Activated CD4-positive, alpha-beta T cell treated with anti-CD3 and anti-CD28 coated beads for 36 hours (primary cell): ENCODE measurements at regions not wholly inside any gene's neighbourhood (a gene's known extent, or its start where the extent isn't known, plus 50 kb on each side); places are given as distances from the start of the nearest gene placed in this dataset.
A peak's percentile ranks its signal among the peaks of the same experiment; 100 is the strongest.

Experiments used
- ATAC-seq: fragments of 200-7000 bp; cut with Tn5 transposase; one replicate; pipeline ENCODE4 v1.10.0; 2021; ENCODE audit warnings: mild to moderate bottlenecking, moderate library complexity
- CTCF ChIA-PET: fragments of 350-600 bp; sonication (Branson Sonifier 250); formaldehyde crosslinking; loops from one replicate; lab custom pipeline; 2021; ENCODE audit warnings: antibody characterized with exemption; lab: Charles Lee
- POLR2A ChIA-PET: fragments of 350-600 bp; sonication (Branson Sonifier 250); formaldehyde crosslinking; loops from one replicate; lab custom pipeline; 2021; ENCODE audit warnings: antibody characterized with exemption, inconsistent platforms; lab: Charles Lee
- DNase-seq: peaks from one replicate; pipeline ENCODE4 v3.0.0-alpha.2; 2020
- H3K27ac Mint-ChIP-seq: one replicate; pipeline ENCODE4 v1.8.0; 2021; ENCODE audit warnings: mixed read lengths
- H3K27me3 Mint-ChIP-seq: one replicate; pipeline ENCODE4 v1.8.0; 2021; ENCODE audit warnings: mixed read lengths
- H3K36me3 Mint-ChIP-seq: one replicate; pipeline ENCODE4 v1.8.0; 2021; ENCODE audit warnings: low read depth, mixed read lengths
- H3K4me1 Mint-ChIP-seq: one replicate; pipeline ENCODE4 v1.8.0; 2021; ENCODE audit warnings: mixed read lengths
- H3K4me3 Mint-ChIP-seq: one replicate; pipeline ENCODE4 v1.8.0; 2021; ENCODE audit warnings: mild to moderate bottlenecking, moderate library complexity, mixed read lengths
- H3K9me3 Mint-ChIP-seq: one replicate; pipeline ENCODE4 v1.8.0; 2021; ENCODE audit warnings: low read depth, mixed read lengths
- intact Hi-C, 2 experiments: fragments of 100-400 bp; cut with DNase I in 1 of 2; cut with micrococcal nuclease in 1 of 2; formaldehyde crosslinking; loops; one replicate each; pipeline versions ENCODE4 v1.14.2 to v1.15.1; 2022 to 2024; cut with DNase I, micrococcal nuclease

- Mint-ChIP-seq H3K4me3 (no peak overlapping the region), H3K27me3 (peaks cover 8% of the 10 kb centered on the region), H3K27ac (no peak overlapping the region), H3K4me1 (no peaks in the 10 kb centered on the region), H3K9me3 (no peaks in the 10 kb centered on the region), H3K36me3 (no peaks in the 10 kb centered on the region)
- intact Hi-C loops = loop anchor here in 1 of 2 experiments (10.0 kb wide), 1 partner anchor 60 kb away; no protein-coding TSS in a partner anchor
- ATAC-seq (no peak), DNase-seq (no peak)
- CTCF ChIA-PET = interaction anchor here (1.3 kb wide), 1 partner anchor 12 kb away, joined by 5 read pairs; no protein-coding TSS in a partner anchor
- POLR2A ChIA-PET = no interaction called here
Observed at GRCh38 chr17:5694551-5694950, 110.2 kb upstream of the NLRP1 start.

- no peak for DNase-seq
- no peaks in the 10 kb centered on the region for H3K9me3 Mint-ChIP-seq
- H3K27me3 Mint-ChIP-seq = peaks cover 8% of the 10 kb centered on the region
- no peak overlapping the region for H3K27ac Mint-ChIP-seq
- no peaks in the 10 kb centered on the region for H3K4me1 Mint-ChIP-seq
- no peaks in the 10 kb centered on the region for H3K36me3 Mint-ChIP-seq
- no peak overlapping the region for H3K4me3 Mint-ChIP-seq
- CTCF ChIA-PET = interaction anchor here (0.6 to 1.3 kb wide), 2 partner anchors 11 to 500 kb away, joined by 4 to 5 read pairs; no protein-coding TSS in a partner anchor
- no peak for ATAC-seq
- intact Hi-C loops = loop anchor here in 1 of 2 experiments (10.0 kb wide), 1 partner anchor 61 kb away; no protein-coding TSS in a partner anchor
- POLR2A ChIA-PET = no interaction called here
Observed at GRCh38 chr17:5695480-5695879, 111.2 kb upstream of the NLRP1 start.

GRCh38 chr17:5698959-5699358, 114.7 kb upstream of the NLRP1 start:
- ChIA-PET CTCF (interaction anchor here (1.1 to 1.5 kb wide), 2 partner anchors 17 to 107 kb away, joined by 3 read pairs; no protein-coding TSS in a partner anchor), POLR2A (no interaction called here)
- DNase-seq (no peak), ATAC-seq (no peak)
- H3K4me3 Mint-ChIP-seq = no peak overlapping the region
- intact Hi-C loops = loop anchor here in 1 of 2 experiments (10.0 kb wide), 1 partner anchor 64 kb away; no protein-coding TSS in a partner anchor
- no peaks in the 10 kb centered on the region for H3K9me3 Mint-ChIP-seq
- H3K4me1 Mint-ChIP-seq = no peaks in the 10 kb centered on the region
- no peaks in the 10 kb centered on the region for H3K36me3 Mint-ChIP-seq
- H3K27me3 Mint-ChIP-seq = peaks cover 8% of the 10 kb centered on the region
- H3K27ac Mint-ChIP-seq = no peak overlapping the region

- ATAC-seq (no peak), DNase-seq (no peak)
- ChIA-PET POLR2A (no interaction called here), CTCF (interaction anchor here (1.1 kb wide), 1 partner anchor 108 kb away, joined by 3 read pairs; no protein-coding TSS in a partner anchor)
- Mint-ChIP-seq H3K4me3 (no peak overlapping the region), H3K36me3 (no peaks in the 10 kb centered on the region), H3K27me3 (peaks cover 8% of the 10 kb centered on the region), H3K27ac (no peak overlapping the region), H3K4me1 (no peaks in the 10 kb centered on the region), H3K9me3 (no peaks in the 10 kb centered on the region)
- intact Hi-C loops = loop anchor here in 1 of 2 experiments (10.0 kb wide), 1 partner anchor 65 kb away; no protein-coding TSS in a partner anchor
Observed at GRCh38 chr17:5699814-5700213, 115.5 kb upstream of the NLRP1 start.

GRCh38 chr17:5700745-5701144, 116.4 kb upstream of the NLRP1 start:
- ATAC-seq = no peak
- H3K4me3 Mint-ChIP-seq = no peak overlapping the region

GRCh38 chr17:5701381-5701780, 117.1 kb upstream of the NLRP1 start:
- Mint-ChIP-seq H3K27ac (no peak overlapping the region), H3K36me3 (no peaks in the 10 kb centered on the region), H3K9me3 (no peaks in the 10 kb centered on the region), H3K4me3 (no peak overlapping the region), H3K4me1 (no peaks in the 10 kb centered on the region), H3K27me3 (peaks cover 8% of the 10 kb centered on the region)
- POLR2A ChIA-PET = no interaction called here
- intact Hi-C loops = no loop called here
- CTCF ChIA-PET = interaction anchor here (0.6 kb wide), 1 partner anchor 115 kb away, joined by 3 read pairs; no protein-coding TSS in a partner anchor
- ATAC-seq (no peak), DNase-seq (no peak)

More at GRCh38 chr17:5700745-5701144, 116.4 kb upstream of the NLRP1 start:
- CTCF ChIA-PET = no interaction called here
- POLR2A ChIA-PET = no interaction called here
- no peaks in the 10 kb centered on the region for H3K36me3 Mint-ChIP-seq
- no peak for DNase-seq
- intact Hi-C loops = no loop called here
- no peak overlapping the region for H3K27ac Mint-ChIP-seq
- no peaks in the 10 kb centered on the region for H3K9me3 Mint-ChIP-seq
- H3K27me3 Mint-ChIP-seq = peaks cover 8% of the 10 kb centered on the region
- H3K4me1 Mint-ChIP-seq = no peaks in the 10 kb centered on the region

GRCh38 chr17:5702951-5703510, 118.7 kb upstream of the NLRP1 start:
- intact Hi-C loops = no loop called here
- ChIA-PET POLR2A (no interaction called here), CTCF (no interaction called here)
- Mint-ChIP-seq H3K9me3 (no peaks in the 10 kb centered on the region), H3K4me3 (no peak overlapping the region), H3K27me3 (peaks cover 12% of the 10 kb centered on the region), H3K4me1 (no peaks in the 10 kb centered on the region), H3K36me3 (no peaks in the 10 kb centered on the region), H3K27ac (no peak overlapping the region)
- ATAC-seq (no peak), DNase-seq (no peak)

- ATAC-seq (no peak), DNase-seq (no peak)
- POLR2A ChIA-PET = no interaction called here
- Mint-ChIP-seq H3K27ac (no peak overlapping the region), H3K27me3 (peaks cover 10% of the 10 kb centered on the region), H3K4me1 (no peaks in the 10 kb centered on the region), H3K9me3 (no peaks in the 10 kb centered on the region), H3K36me3 (no peaks in the 10 kb centered on the region), H3K4me3 (no peak overlapping the region)
- intact Hi-C loops = no loop called here
- CTCF ChIA-PET = no interaction called here
Observed at GRCh38 chr17:5703736-5704135, 119.4 kb upstream of the NLRP1 start.

GRCh38 chr17:5705081-5705875, 121.0 kb upstream of the NLRP1 start:
- H3K36me3 Mint-ChIP-seq = no peaks in the 10 kb centered on the region
- ATAC-seq (no peak), DNase-seq (peak; percentile 26)
- H3K4me1 Mint-ChIP-seq = no peaks in the 10 kb centered on the region
- no peak overlapping the region for H3K27ac Mint-ChIP-seq
- no peak overlapping the region for H3K4me3 Mint-ChIP-seq
- H3K27me3 Mint-ChIP-seq = peaks cover 8% of the 10 kb centered on the region
- ChIA-PET CTCF (interaction anchor here (0.6 to 3.2 kb wide), 4 partner anchors 8 to 702 kb away, joined by 3 to 28 read pairs (median 8); no protein-coding TSS in a partner anchor), POLR2A (no interaction called here)
- H3K9me3 Mint-ChIP-seq = no peaks in the 10 kb centered on the region
- intact Hi-C loops = loop anchor here (5.0 kb wide), 1 partner anchor 717 kb away; no protein-coding TSS in a partner anchor

GRCh38 chr17:5705876-5706576, 121.7 kb upstream of the NLRP1 start:
- no peaks in the 10 kb centered on the region for H3K9me3 Mint-ChIP-seq
- H3K27me3 Mint-ChIP-seq = peaks cover 10% of the 10 kb centered on the region
- no peak for DNase-seq
- ChIA-PET POLR2A (no interaction called here), CTCF (interaction anchor here (0.6 to 3.2 kb wide), 18 partner anchors 9 to 883 kb away, joined by 3 to 28 read pairs (median 4); partner anchors contain the start of gene NLRP1)
- no peaks in the 10 kb centered on the region for H3K4me1 Mint-ChIP-seq
- no peak overlapping the region for H3K4me3 Mint-ChIP-seq
- no peak overlapping the region for H3K27ac Mint-ChIP-seq
- intact Hi-C loops = loop anchor here (5.0 kb wide), 1 partner anchor 716 kb away; no protein-coding TSS in a partner anchor
- no peaks in the 10 kb centered on the region for H3K36me3 Mint-ChIP-seq
- ATAC-seq = no peak
